ENCODE measurements at regions not wholly inside any gene's neighbourhood (a gene's known extent, or its start where the extent isn't known, plus 50 kb on each side); places are given as distances from the start of the nearest gene placed in this dataset.
"Not testable (repeated sequence)": the region's sequence is repeated elsewhere in the genome, so short reads cannot be mapped to it uniquely, and the experiment has no call there.

DNA sequence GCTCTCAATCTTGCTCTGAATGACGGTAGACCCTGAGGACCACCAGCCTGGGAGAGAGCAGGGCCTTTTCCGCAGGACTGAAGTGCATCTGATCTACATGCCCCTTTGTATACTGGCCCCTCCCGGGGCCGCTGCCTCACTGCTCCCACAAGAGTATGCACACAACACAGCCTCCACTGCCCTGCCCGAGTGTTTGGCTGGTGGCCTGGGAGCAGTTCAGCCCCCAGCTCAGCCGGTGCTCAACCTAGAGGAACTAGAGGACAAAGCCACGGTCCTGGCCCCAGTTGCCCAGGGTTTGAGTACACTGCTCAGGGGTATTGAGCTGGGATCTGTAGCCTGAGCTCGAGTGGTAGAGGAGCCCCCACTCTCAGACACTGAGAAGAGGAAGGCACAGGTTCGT is 118.9 kb upstream of the CAB39 start:
- no peak for DNase-seq (ENCODE audit: low read depth)
- TF ChIP-seq CTCF (conservative IDR thresholded peaks at IDR 0.05; ENCODE audit: low read depth, low read length): no peak
- H3K4me3 ChIP-seq (ENCODE audit: low read depth, low read length): no peak overlapping the region

DNA sequence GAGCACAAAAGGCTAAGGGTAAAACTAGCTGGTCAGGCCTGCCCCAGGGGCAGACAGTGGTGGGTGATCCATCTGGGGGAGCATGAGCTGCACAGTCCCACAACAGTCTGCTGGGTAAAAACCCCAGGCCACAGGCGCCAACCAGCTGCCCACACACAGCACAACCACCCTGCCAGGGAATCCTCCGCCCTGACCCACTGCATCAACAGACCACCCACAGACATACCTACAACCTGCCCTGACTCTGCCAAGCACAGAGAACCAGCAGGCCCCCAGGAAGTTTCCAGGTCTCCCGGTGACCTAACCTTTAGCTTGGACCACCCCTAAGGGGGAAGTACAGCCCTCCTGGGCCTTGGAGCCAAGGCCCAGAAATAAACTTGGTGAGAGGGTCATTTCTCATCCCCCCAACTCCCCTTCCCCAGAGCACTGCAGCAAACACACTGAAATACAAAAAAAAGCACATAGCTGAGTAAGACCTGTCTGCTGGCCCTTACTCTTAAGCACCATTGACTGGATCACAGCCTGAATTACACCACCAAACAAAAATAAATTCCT is 118.3 kb upstream of the CAB39 start:
- H3K4me3 ChIP-seq (ENCODE audit: low read depth, low read length): no peak overlapping the region
- no peak for DNase-seq (ENCODE audit: low read depth)
- TF ChIP-seq CTCF (conservative IDR thresholded peaks at IDR 0.05; ENCODE audit: low read depth, low read length): no peak

DNA sequence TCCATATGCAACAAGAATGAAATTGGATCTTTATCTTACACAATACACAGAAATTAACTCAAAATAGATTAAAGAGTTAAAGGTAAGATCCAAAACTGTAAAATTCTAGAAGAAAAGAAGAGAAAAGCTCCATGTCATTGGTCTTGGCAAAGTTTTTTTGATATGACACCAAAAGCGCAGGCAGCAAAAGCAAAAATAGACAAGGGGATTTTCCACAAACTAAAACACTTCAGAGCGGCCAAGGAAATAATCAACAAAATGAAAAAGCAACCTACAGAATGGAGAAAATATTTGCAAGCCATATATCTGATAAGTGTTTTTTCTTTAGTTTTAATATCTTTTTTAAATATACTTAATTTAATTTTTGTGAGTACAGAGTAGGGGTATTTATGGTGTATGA is 112.8 kb upstream of the CAB39 start:
- no peak for TF ChIP-seq CTCF (conservative IDR thresholded peaks at IDR 0.05; ENCODE audit: low read depth, low read length)
- no peak overlapping the region for H3K4me3 ChIP-seq (ENCODE audit: low read depth, low read length)
- no peak for DNase-seq (ENCODE audit: low read depth)

- no peak overlapping the region for H3K4me3 ChIP-seq (ENCODE audit: low read depth, low read length)
Observed at GRCh38 chr2:230600285-230600684, 112.4 kb upstream of the CAB39 start.

DNA sequence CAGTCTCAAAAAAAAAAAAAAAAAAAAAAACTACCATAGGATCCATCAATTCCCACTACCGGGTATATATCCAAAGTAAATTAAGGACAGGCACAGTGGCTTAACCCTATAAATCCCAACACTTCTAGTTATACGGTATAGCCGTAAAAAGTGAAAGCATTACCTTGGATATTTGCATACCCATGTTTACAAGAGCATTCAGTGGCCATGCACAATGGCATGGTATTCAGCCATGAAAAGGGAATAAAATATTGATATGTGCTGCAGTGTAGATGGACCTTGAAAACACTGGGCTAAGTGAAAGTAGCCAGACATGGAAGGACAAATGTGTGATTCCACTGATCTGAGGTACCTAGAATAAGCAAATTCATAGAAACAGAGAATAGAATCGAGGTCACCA is 111.8 kb upstream of the CAB39 start:
- H3K4me3 ChIP-seq (ENCODE audit: low read depth, low read length): no peak overlapping the region
- no peak for TF ChIP-seq CTCF (conservative IDR thresholded peaks at IDR 0.05; ENCODE audit: low read depth, low read length)
- no peak for DNase-seq (ENCODE audit: low read depth)

More at GRCh38 chr2:230600285-230600684, 112.4 kb upstream of the CAB39 start:
- no peak for DNase-seq (ENCODE audit: low read depth)
- no peak for TF ChIP-seq CTCF (conservative IDR thresholded peaks at IDR 0.05; ENCODE audit: low read depth, low read length)

- DNase-seq (ENCODE audit: low read depth): no peak
- no peak overlapping the region for H3K4me3 ChIP-seq (ENCODE audit: low read depth, low read length)
- no peak for TF ChIP-seq CTCF (conservative IDR thresholded peaks at IDR 0.05; ENCODE audit: low read depth, low read length)
Observed at GRCh38 chr2:230601510-230601909, 111.1 kb upstream of the CAB39 start.

- TF ChIP-seq CTCF (conservative IDR thresholded peaks at IDR 0.05; ENCODE audit: low read depth, low read length): no peak
- no peak overlapping the region for H3K4me3 ChIP-seq (ENCODE audit: low read depth, low read length)
- no peak for DNase-seq (ENCODE audit: low read depth)
Observed at GRCh38 chr2:230602562-230603230, 109.9 kb upstream of the CAB39 start.

DNA sequence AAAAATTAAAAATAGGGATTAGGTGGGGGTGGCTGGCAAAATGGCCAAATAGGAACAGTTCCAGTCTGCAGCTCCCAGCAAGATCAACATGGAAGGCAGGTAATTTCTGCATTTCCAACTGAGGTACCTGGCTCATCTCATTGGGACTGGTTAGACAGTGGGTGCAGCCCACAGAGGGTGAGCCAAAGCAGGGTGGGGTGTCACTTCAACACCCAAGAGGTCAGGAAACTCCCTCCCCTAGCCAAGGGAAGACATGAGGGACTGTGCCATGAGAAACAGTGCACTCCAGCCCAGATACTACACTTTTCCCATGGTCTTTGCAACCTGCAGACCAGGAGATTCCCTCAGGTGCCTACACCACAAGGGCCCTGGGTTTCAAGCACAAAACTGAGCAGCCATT is 109.3 kb upstream of the CAB39 start:
- H3K4me3 ChIP-seq (ENCODE audit: low read depth, low read length): not testable (repeated sequence)

DNA sequence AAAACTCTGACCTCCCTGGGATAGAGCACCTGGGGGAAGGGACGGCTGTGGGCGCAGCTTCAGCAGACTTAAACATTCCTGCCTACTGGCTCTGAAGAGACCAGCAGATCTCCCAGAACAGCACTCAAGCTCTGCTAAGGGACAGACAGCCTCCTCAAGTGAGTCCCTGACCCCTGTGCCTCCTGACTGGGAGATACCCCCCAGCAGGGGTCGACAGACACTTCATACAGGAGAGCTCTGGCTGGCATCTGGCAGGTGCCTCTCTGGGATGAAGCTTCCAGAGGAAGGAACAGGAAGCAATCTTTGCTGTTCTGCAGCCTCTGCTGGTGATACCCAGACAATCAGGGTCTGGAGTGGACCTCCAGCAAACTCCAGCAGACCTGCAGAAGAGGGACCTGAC is 108.5 kb upstream of the CAB39 start:
- H3K4me3 ChIP-seq (ENCODE audit: low read depth, low read length); DNase-seq (ENCODE audit: low read depth): not testable (repeated sequence)

More for the DNA sequence above, 109.3 kb upstream of the CAB39 start:
- not testable (repeated sequence) for DNase-seq (ENCODE audit: low read depth)
